ENCODE measurements at regions not wholly inside any gene's neighbourhood (a gene's known extent, or its start where the extent isn't known, plus 50 kb on each side); places are given as distances from the start of the nearest gene placed in this dataset.
A peak's percentile ranks its signal among the peaks of the same experiment; 100 is the strongest.

GRCh38 chr1:188476606-188477005, 1647.9 kb downstream of the PLA2G4A start (continued):
- no peak for TF ChIP-seq POLR2AphosphoS5 (IDR thresholded peaks at IDR 0.05; ENCODE audit: low read depth)

GRCh38 chr1:188489336-188490112, 1660.8 kb downstream of the PLA2G4A start:
- H3K27me3 Mint-ChIP-seq (ENCODE audit: insufficient read depth, low read depth, poor library complexity) = no peaks in the 10 kb centered on the region
- TF ChIP-seq CTCF (conservative IDR thresholded peaks at IDR 0.05; ENCODE audit: low read depth in 2 of 2) = peak in 1 of 2 experiments; percentile 48; a peak in 2 of 4 replicates
- no peak for TF ChIP-seq CREB1 (CRISPR knock-in tag; IDR thresholded peaks at IDR 0.05; ENCODE audit: low read depth)
- no peak overlapping the region for H3K4me3 ChIP-seq
- no peak overlapping the region for H3K4me3 Mint-ChIP-seq
- H2AFZ ChIP-seq = no peak overlapping the region
- no peaks in the 10 kb centered on the region for H4K20me1 ChIP-seq (replicated peaks; ENCODE audit: insufficient read depth)
- no peaks in the 10 kb centered on the region for H3K36me3 Mint-ChIP-seq (ENCODE audit: low read depth)
- H3K27me3 ChIP-seq (ENCODE audit: insufficient read depth) = no peaks in the 10 kb centered on the region
- peaks cover 4% of the 10 kb centered on the region for H3K4me1 Mint-ChIP-seq
- no peak overlapping the region for H3K4me2 ChIP-seq
- H3K4me1 ChIP-seq (ENCODE audit: insufficient read depth) = no peaks in the 10 kb centered on the region
- H3K79me2 ChIP-seq (replicated peaks; ENCODE audit: insufficient read depth) = no peaks in the 10 kb centered on the region
- peak; percentile 71 for ATAC-seq
- no peaks in the 10 kb centered on the region for H3K9me2 ChIP-seq (ENCODE audit: insufficient read depth)
- H3K27ac ChIP-seq (ENCODE audit: low read depth) = no peak overlapping the region
- H3K36me3 ChIP-seq (ENCODE audit: insufficient read depth) = no peaks in the 10 kb centered on the region
- no peaks in the 10 kb centered on the region for H3F3A ChIP-seq (replicated peaks; ENCODE audit: low read depth)
- no peaks in the 10 kb centered on the region for H3K9me3 Mint-ChIP-seq
- H3K27ac Mint-ChIP-seq = no peak overlapping the region
- peak; percentile 11 for DNase-seq (ENCODE audit: low spot score)

- TF ChIP-seq ZNF462 (CRISPR knock-in tag; IDR thresholded peaks at IDR 0.05) (no peak), EZH2 (IDR thresholded peaks at IDR 0.05; ENCODE audit: low read depth, unreplicated experiment) (no peak), STAT1 (IDR thresholded peaks at IDR 0.05; ENCODE audit: unreplicated experiment) (no peak)
- no peaks in the 10 kb centered on the region for H3K4me1 ChIP-seq (ENCODE audit: insufficient read depth)
- ATAC-seq (no peak), DNase-seq (ENCODE audit: low spot score) (no peak)
- H3K4me3 Mint-ChIP-seq = no peak overlapping the region
- peaks cover 18% of the 10 kb centered on the region; the same call in 2 of the 3 replicates for H3K9me3 Mint-ChIP-seq
- peaks cover 6% of the 10 kb centered on the region; the same call in 2 of the 3 replicates for H3K36me3 Mint-ChIP-seq (ENCODE audit: low read depth)
- H3F3A ChIP-seq (replicated peaks; ENCODE audit: low read depth) = no peaks in the 10 kb centered on the region
- H3K27ac Mint-ChIP-seq = no peak overlapping the region
- H3K79me2 ChIP-seq (replicated peaks; ENCODE audit: insufficient read depth) = no peaks in the 10 kb centered on the region
- H3K27ac ChIP-seq (ENCODE audit: low read depth) = no peak overlapping the region
- no peaks in the 10 kb centered on the region for H3K4me1 Mint-ChIP-seq
- H4K20me1 ChIP-seq (replicated peaks; ENCODE audit: insufficient read depth) = no peaks in the 10 kb centered on the region
- H3K27me3 Mint-ChIP-seq (ENCODE audit: insufficient read depth, low read depth, poor library complexity) = no peaks in the 10 kb centered on the region
- peaks cover 7% of the 10 kb centered on the region; the same call in 1 of the 2 replicates for H3K9me2 ChIP-seq (ENCODE audit: insufficient read depth)
- H3K4me2 ChIP-seq = no peak overlapping the region
- no peaks in the 10 kb centered on the region for H3K27me3 ChIP-seq (ENCODE audit: insufficient read depth)
- no peak overlapping the region for H2AFZ ChIP-seq
- H3K36me3 ChIP-seq (ENCODE audit: insufficient read depth) = no peaks in the 10 kb centered on the region
- H3K4me3 ChIP-seq = no peak overlapping the region
Measured at GRCh38 chr1:188496506-188496905, 1667.8 kb downstream of the PLA2G4A start.

All from GM23338 (cell line).